Stomach (tissue), 8 donors: ENCODE measurements at regions not wholly inside any gene's neighbourhood (a gene's known extent, or its start where the extent isn't known, plus 50 kb on each side); places are given as distances from the start of the nearest gene placed in this dataset.

Source experiments
- DNase-seq, 2 donors: peaks; one replicate each; pipeline versions ENCODE4 v3.0.0 to v3.0.0-alpha.2; 2013 to 2019
- H3K27ac ChIP-seq, 5 donors: fragments of 200-600 bp in 4 of 5; sonication (generic) in 4 of 5; one replicate each; pipeline ENCODE4 v1.5.1; 2013 to 2019; ENCODE audit warnings: mild to moderate bottlenecking in 1 of 5, moderate library complexity in 1 of 5
- H3K27me3 ChIP-seq, 3 donors: fragments of 200-600 bp; sonication (generic); one replicate each; pipeline ENCODE4 v1.5.1; 2017 to 2019; ENCODE audit warnings: mixed run types in 1 of 3
- H3K36me3 ChIP-seq, 4 donors: fragments of 200-600 bp; sonication (generic); 1 replicate in 3 of 4; 2 replicates in 1 of 4; pipeline ENCODE4 v1.5.1; 2016 to 2019
- H3K4me1 ChIP-seq, 4 donors: fragments of 200-600 bp; sonication (generic); one replicate each; pipeline ENCODE4 v1.5.1; 2016 to 2019
- H3K4me3 ChIP-seq, 4 donors: fragments of 200-600 bp; sonication (generic) in 3 of 4; one replicate each; pipeline ENCODE4 v1.5.1; 2016 to 2019; ENCODE audit warnings: mild to moderate bottlenecking in 1 of 4
- H3K9me3 ChIP-seq, 4 donors: fragments of 200-600 bp; sonication (generic); one replicate each; pipeline ENCODE4 v1.5.1; 2016 to 2019
- CTCF ChIP-seq, 7 experiments: fragments of 450-650 bp in 4 of 7; fragments of 200-600 bp in 3 of 7; sonication (generic) in 3 of 7; IDR thresholded peaks; one replicate each; pipeline ENCODE4 v1.5.1; 2016 to 2019; ENCODE audit warnings: antibody characterized with exemption in 7 of 7, control low read depth in 2 of 7, mild to moderate bottlenecking in 1 of 7
- EP300 ChIP-seq: sonication (generic); formaldehyde crosslinking; IDR thresholded peaks from one replicate; pipeline ENCODE4 v1.6.1; 2017; ENCODE audit warnings: antibody characterized with exemption
- POLR2A ChIP-seq, 4 donors: fragments of 450-650 bp; IDR thresholded peaks; one replicate each; pipeline ENCODE4 v1.6.1; 2016; ENCODE audit warnings: antibody characterized with exemption in 4 of 4, control low read depth in 2 of 4, mild to moderate bottlenecking in 1 of 4, moderate library complexity in 1 of 4
- POLR2AphosphoS5 ChIP-seq, 3 donors: sonication (generic); formaldehyde crosslinking; IDR thresholded peaks; one replicate each; pipeline ENCODE4 v1.6.1; 2016; ENCODE audit warnings: antibody characterized with exemption in 3 of 3
- WGBS, 5 donors: extraction: QIAGEN DNeasy Blood & Tissue Kit in 3 of 5; methylation state at CpG; one replicate each; pipeline versions ENCODE4 v1.1.5 to v1.1.7; 2013 to 2018; 5-methylcytosine and 5-hydroxymethylcytosine counted together
- intact Hi-C: fragments of 100-400 bp; cut with DNase I; formaldehyde crosslinking; loops from one replicate; pipeline ENCODE4 v1.15.1; 2023; ENCODE audit warnings: low total_unique reads
- donor health status: healthy with polysubstance abuse.
- donor health status: Bipolar disorder and iron deficiency.
- donor health status: healthy.

DNA sequence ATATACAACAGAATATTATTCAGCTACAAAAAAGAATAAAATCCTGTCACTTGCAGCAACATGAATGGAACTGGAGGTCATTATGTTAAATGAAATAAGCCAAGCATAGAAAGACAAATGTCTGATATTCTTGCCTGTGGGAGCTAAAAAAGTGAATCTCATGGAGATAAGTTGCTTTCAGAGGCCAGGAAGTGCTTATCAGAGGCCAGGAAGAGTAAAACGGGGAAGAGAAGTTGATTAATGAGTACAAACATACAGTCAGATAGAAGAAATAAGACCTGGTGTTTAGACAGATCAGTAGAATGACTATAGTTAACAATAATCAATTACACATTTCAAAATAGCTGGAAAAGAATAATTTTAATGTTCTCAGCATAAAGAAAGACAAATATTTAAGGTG lies 54.4 kb upstream of the CPHXL start:
- intact Hi-C loops: no loop called here
- TF ChIP-seq CTCF (IDR thresholded peaks at IDR 0.05) (no peak), POLR2AphosphoS5 (IDR thresholded peaks at IDR 0.05) (no peak), EP300 (no peak), POLR2A (IDR thresholded peaks at IDR 0.05) (no peak)
- no peak overlapping the region for H3K27ac ChIP-seq
- H3K4me3 ChIP-seq: no peak overlapping the region
- DNase-seq: no peak
- 0 to 8% (median 4%) methylated on average over 1 of the region's 1 CpG for WGBS, 5 donors
- peaks cover 0 to 47% (median 4%) of the 10 kb centered on the region in 3 donors for H3K27me3 ChIP-seq
- no peaks in the 10 kb centered on the region for H3K36me3 ChIP-seq
- no peaks in the 10 kb centered on the region for H3K4me1 ChIP-seq
- no peaks in the 10 kb centered on the region for H3K9me3 ChIP-seq

- WGBS, 5 donors: 67 to 75% (median 70%) methylated on average over 5 of the region's 5 CpGs
- no peaks in the 10 kb centered on the region for H3K36me3 ChIP-seq
- no peaks in the 10 kb centered on the region for H3K4me1 ChIP-seq
- H3K27ac ChIP-seq: no peak overlapping the region
- TF ChIP-seq POLR2AphosphoS5 (IDR thresholded peaks at IDR 0.05): no peak
- TF ChIP-seq CTCF (IDR thresholded peaks at IDR 0.05): no peak
- TF ChIP-seq POLR2A (IDR thresholded peaks at IDR 0.05): no peak
- no peak for TF ChIP-seq EP300
- intact Hi-C loops: no loop called here
- DNase-seq: no peak
- H3K9me3 ChIP-seq: no peaks in the 10 kb centered on the region
- H3K4me3 ChIP-seq: no peak overlapping the region
- H3K27me3 ChIP-seq: peaks cover 0 to 38% (median 5%) of the 10 kb centered on the region in 3 donors
These were observed 55.5 kb upstream of the CPHXL start for GRCh38 chr16:75781683-75782343.

- WGBS, 5 donors: 32 to 62% (median 42%) methylated on average over 1 of the region's 1 CpG
- intact Hi-C loops: no loop called here
- no peak for DNase-seq
- Histone ChIP-seq H3K4me1 (no peaks in the 10 kb centered on the region), H3K27me3 (peaks cover 0 to 37% (median 5%) of the 10 kb centered on the region in 3 donors), H3K4me3 (no peak overlapping the region), H3K27ac (no peak overlapping the region), H3K9me3 (no peaks in the 10 kb centered on the region), H3K36me3 (no peaks in the 10 kb centered on the region)
- TF ChIP-seq CTCF (IDR thresholded peaks at IDR 0.05) (no peak), POLR2AphosphoS5 (IDR thresholded peaks at IDR 0.05) (no peak)
These were observed 61.1 kb upstream of the CPHXL start for GRCh38 chr16:75787440-75787839.

- intact Hi-C loops: no loop called here
- TF ChIP-seq EP300 (no peak), CTCF (IDR thresholded peaks at IDR 0.05) (peak in 5 of 7 experiments; percentile 35 to 90 (median 70))
- WGBS, 5 donors: 7 to 23% (median 8%) methylated on average over 4 of the region's 4 CpGs
These were observed 62.9 kb upstream of the CPHXL start for GRCh38 chr16:75789237-75789636.

More at GRCh38 chr16:75789237-75789636, 62.9 kb upstream of the CPHXL start:
- Histone ChIP-seq H3K27me3 (peaks cover 0 to 26% (median 5%) of the 10 kb centered on the region in 3 donors), H3K9me3 (no peaks in the 10 kb centered on the region), H3K27ac (no peak overlapping the region), H3K36me3 (no peaks in the 10 kb centered on the region), H3K4me3 (no peak overlapping the region), H3K4me1 (no peaks in the 10 kb centered on the region)
- DNase-seq: peak in 1 of 2 donors; percentile 76
